SK-N-SH treated with all-trans-retinoic acid at 6 μM for 48 hours (cell line): ENCODE measurements at regions not wholly inside any gene's neighbourhood (a gene's known extent, or its start where the extent isn't known, plus 50 kb on each side); places are given as distances from the start of the nearest gene placed in this dataset.

Experiments used
- ATAC-seq: fragments of 200-7000 bp; cut with Tn5 transposase; 3 replicates; pipeline ENCODE4 v1.9.1; 2020; ENCODE audit warnings: mild to moderate bottlenecking, moderate library complexity
- ARNTL ChIP-seq: fragments of 450-650 bp; formaldehyde crosslinking; IDR thresholded peaks from 2 replicates; pipeline ENCODE4 v1.5.0; 2020; ENCODE audit warnings: low read depth, mild to moderate bottlenecking, moderate library complexity, borderline replicate concordance
- BACH2 ChIP-seq: fragments of 250-450 bp; sonication (Bioruptor Pico); IDR thresholded peaks from 2 replicates; pipeline ENCODE4 v1.9.0; 2021; ENCODE audit warnings: mild to moderate bottlenecking, borderline replicate concordance
- CSDC2 ChIP-seq: fragments of 250-450 bp; sonication (Bioruptor Pico); IDR thresholded peaks from 2 replicates; pipeline ENCODE4 v1.5.0; 2020; ENCODE audit warnings: mild to moderate bottlenecking, moderate library complexity
- GLIS3 ChIP-seq: fragments of 250-450 bp; sonication (Bioruptor Pico); IDR thresholded peaks from 2 replicates; pipeline ENCODE4 v1.5.0; 2020; ENCODE audit warnings: mild to moderate bottlenecking, moderate library complexity
- ISL1 ChIP-seq: fragments of 250-450 bp; sonication (Bioruptor Pico); IDR thresholded peaks from 2 replicates; pipeline ENCODE4 v2.1.2; 2022; ENCODE audit warnings: mild to moderate bottlenecking, moderate library complexity
- OSR1 ChIP-seq: fragments of 250-450 bp; sonication (Bioruptor Pico); IDR thresholded peaks from 2 replicates; pipeline ENCODE4 v1.8.0; 2022; ENCODE audit warnings: moderate library complexity, mild to moderate bottlenecking, inconsistent platforms
- PPARA ChIP-seq: fragments of 250-450 bp; sonication (Bioruptor Pico); IDR thresholded peaks from 2 replicates; pipeline ENCODE4 v1.5.0; 2020; ENCODE audit warnings: mild to moderate bottlenecking, borderline replicate concordance
- RARB ChIP-seq: fragments of 250-450 bp; sonication (Bioruptor Pico); IDR thresholded peaks from 2 replicates; pipeline ENCODE4 v1.8.0; 2021; ENCODE audit warnings: mild to moderate bottlenecking, moderate library complexity
- SNAI2 ChIP-seq: fragments of 250-450 bp; sonication (Bioruptor Pico); IDR thresholded peaks from 2 replicates; pipeline ENCODE4 v1.5.0; 2020; ENCODE audit warnings: mild to moderate bottlenecking, moderate library complexity
- TCF4 ChIP-seq: fragments of 250-450 bp; sonication (Bioruptor Pico); IDR thresholded peaks from 2 replicates; pipeline ENCODE4 v1.8.0; 2021; ENCODE audit warnings: mild to moderate bottlenecking, moderate library complexity, borderline replicate concordance
- TOX ChIP-seq: fragments of 250-450 bp; sonication (Bioruptor Pico); IDR thresholded peaks from 2 replicates; pipeline ENCODE4 v1.8.0; 2021; ENCODE audit warnings: mild to moderate bottlenecking, moderate library complexity, borderline replicate concordance
- ZC3H10 ChIP-seq: fragments of 250-450 bp; sonication (Bioruptor Pico); IDR thresholded peaks from 2 replicates; pipeline ENCODE4 v1.5.1; 2021; ENCODE audit warnings: mild to moderate bottlenecking, moderate library complexity
- ZFP3 ChIP-seq: fragments of 250-450 bp; sonication (Bioruptor Pico); IDR thresholded peaks from 2 replicates; pipeline ENCODE4 v1.5.0; 2020; ENCODE audit warnings: mild to moderate bottlenecking, moderate library complexity
- ZFP30 ChIP-seq: fragments of 450-650 bp; formaldehyde crosslinking; IDR thresholded peaks from 2 replicates; pipeline ENCODE4 v1.5.0; 2022; ENCODE audit warnings: mild to moderate bottlenecking, moderate library complexity
- ZNF565 ChIP-seq: fragments of 450-650 bp; formaldehyde crosslinking; conservative IDR thresholded peaks from 2 replicates; pipeline ENCODE4 v1.5.0; 2020; ENCODE audit warnings: low read depth, mild to moderate bottlenecking, moderate library complexity
- ZNF8 ChIP-seq: fragments of 450-650 bp; formaldehyde crosslinking; IDR thresholded peaks from 2 replicates; pipeline ENCODE4 v1.5.0; 2020; ENCODE audit warnings: mild to moderate bottlenecking, moderate library complexity
- TF ChIP-seq, protein P1 (sequence below): fragments of 250-450 bp; sonication (Bioruptor Pico); IDR thresholded peaks from 2 replicates; pipeline ENCODE4 v1.5.1; 2021; ENCODE audit warnings: mild to moderate bottlenecking, moderate library complexity
- TF ChIP-seq, protein P2 (sequence below): fragments of 250-450 bp; sonication (Bioruptor Pico); IDR thresholded peaks from 2 replicates; pipeline ENCODE4 v1.8.0; 2021; ENCODE audit warnings: low read depth, mild to moderate bottlenecking, moderate library complexity, borderline replicate concordance
- TF ChIP-seq, protein P3 (sequence below): fragments of 250-450 bp; sonication (Bioruptor Pico); IDR thresholded peaks from 2 replicates; pipeline ENCODE4 v1.5.1; 2020; ENCODE audit warnings: low read depth, mild to moderate bottlenecking, moderate library complexity
- TF ChIP-seq, protein P4 (sequence below): fragments of 250-450 bp; sonication (Bioruptor Pico); IDR thresholded peaks from 2 replicates; pipeline ENCODE4 v1.8.0; 2020; ENCODE audit warnings: mild to moderate bottlenecking, moderate library complexity, borderline replicate concordance

DNA sequence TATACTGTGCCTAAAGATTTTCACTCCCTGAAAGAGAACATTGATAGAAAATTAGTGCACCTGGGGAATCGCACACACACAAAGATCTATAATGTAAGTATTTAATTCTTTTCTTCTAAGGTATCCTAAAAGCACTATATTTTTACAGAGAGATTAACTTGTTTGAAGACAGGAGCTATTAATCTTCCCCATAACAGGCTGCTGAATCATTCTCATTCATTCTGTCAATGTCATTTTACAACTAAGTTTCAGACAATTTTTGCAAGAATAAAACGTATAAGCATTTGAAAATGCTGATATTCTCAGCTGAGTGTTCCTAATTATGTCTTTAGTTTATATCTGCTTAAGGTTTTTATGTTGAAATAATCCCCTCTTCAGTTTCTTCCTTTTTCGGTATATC, 776.7 kb downstream of the NXPH1 start:
- TF ChIP-seq SNAI2 (CRISPR knock-in tag) (no peak), GLIS3 (CRISPR knock-in tag) (no peak; the same call in 1 of the 2 replicates), TOX (CRISPR knock-in tag) (no peak), RARB (CRISPR knock-in tag) (no peak), BACH2 (no peak), ISL1 (peak; percentile 65)

DNA sequence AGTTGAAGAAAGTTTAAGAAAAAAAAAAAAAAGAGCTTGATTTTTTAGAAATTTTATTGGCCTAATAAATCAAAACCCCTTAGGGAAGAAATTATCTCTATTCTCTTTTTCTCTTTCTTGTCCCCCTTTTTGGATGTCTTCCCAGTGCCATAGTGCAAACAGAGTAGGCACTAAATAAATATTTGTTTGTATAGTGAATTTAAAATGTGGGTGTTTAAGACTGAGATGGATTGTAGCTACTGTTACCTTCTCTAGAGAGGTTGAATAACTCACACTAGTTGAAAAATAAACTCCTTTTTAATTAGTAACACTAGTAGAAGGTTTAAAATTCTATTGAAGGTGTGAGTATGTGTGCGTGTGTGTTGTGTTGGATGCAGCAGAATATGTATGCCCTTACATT, 783.8 kb downstream of the NXPH1 start:
- ATAC-seq, result no peak

More for the DNA sequence above, 776.7 kb downstream of the NXPH1 start:
- ATAC-seq, result no peak

DNA sequence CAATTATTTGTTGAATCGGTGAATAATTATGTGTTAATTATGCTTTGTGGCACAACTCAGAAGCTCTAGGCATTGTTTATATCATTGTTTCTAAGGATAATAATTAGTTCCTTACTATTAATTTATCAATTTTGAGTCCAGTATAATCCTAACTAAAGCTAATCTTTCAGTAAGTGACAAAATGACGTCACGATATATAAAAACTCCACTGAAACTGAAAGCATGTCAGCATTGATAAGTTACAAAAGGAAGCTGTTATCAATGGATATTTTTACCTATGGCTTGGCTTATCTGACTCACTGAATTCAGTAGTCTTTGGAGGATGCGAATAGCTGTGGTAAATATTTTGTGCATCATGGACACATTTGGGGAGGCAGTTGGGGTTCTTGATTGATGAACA, 793.1 kb downstream of the NXPH1 start:
- ATAC-seq, result no peak
- TF ChIP-seq TCF4 (CRISPR knock-in tag) (no peak), ZNF565 (CRISPR knock-in tag) (no peak), BACH2 (no peak), RARB (CRISPR knock-in tag) (no peak), GLIS3 (CRISPR knock-in tag) (no peak), OSR1 (CRISPR knock-in tag) (no peak), PPARA (CRISPR knock-in tag) (no peak), ZC3H10 (CRISPR knock-in tag) (no peak)
- TF ChIP-seq, protein P1, sequence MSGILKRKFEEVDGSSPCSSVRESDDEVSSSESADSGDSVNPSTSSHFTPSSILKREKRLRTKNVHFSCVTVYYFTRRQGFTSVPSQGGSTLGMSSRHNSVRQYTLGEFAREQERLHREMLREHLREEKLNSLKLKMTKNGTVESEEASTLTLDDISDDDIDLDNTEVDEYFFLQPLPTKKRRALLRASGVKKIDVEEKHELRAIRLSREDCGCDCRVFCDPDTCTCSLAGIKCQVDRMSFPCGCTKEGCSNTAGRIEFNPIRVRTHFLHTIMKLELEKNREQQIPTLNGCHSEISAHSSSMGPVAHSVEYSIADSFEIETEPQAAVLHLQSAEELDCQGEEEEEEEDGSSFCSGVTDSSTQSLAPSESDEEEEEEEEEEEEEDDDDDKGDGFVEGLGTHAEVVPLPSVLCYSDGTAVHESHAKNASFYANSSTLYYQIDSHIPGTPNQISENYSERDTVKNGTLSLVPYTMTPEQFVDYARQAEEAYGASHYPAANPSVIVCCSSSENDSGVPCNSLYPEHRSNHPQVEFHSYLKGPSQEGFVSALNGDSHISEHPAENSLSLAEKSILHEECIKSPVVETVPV, result no peak
- TF ChIP-seq, protein P2, sequence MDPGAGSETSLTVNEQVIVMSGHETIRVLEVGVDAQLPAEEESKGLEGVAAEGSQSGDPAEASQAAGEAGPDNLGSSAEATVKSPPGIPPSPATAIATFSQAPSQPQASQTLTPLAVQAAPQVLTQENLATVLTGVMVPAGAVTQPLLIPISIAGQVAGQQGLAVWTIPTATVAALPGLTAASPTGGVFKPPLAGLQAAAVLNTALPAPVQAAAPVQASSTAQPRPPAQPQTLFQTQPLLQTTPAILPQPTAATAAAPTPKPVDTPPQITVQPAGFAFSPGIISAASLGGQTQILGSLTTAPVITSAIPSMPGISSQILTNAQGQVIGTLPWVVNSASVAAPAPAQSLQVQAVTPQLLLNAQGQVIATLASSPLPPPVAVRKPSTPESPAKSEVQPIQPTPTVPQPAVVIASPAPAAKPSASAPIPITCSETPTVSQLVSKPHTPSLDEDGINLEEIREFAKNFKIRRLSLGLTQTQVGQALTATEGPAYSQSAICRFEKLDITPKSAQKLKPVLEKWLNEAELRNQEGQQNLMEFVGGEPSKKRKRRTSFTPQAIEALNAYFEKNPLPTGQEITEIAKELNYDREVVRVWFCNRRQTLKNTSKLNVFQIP (CRISPR knock-in tag), result no peak
- TF ChIP-seq, protein P3, sequence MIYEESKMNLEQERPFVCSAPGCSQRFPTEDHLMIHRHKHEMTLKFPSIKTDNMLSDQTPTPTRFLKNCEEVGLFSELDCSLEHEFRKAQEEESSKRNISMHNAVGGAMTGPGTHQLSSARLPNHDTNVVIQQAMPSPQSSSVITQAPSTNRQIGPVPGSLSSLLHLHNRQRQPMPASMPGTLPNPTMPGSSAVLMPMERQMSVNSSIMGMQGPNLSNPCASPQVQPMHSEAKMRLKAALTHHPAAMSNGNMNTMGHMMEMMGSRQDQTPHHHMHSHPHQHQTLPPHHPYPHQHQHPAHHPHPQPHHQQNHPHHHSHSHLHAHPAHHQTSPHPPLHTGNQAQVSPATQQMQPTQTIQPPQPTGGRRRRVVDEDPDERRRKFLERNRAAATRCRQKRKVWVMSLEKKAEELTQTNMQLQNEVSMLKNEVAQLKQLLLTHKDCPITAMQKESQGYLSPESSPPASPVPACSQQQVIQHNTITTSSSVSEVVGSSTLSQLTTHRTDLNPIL (CRISPR knock-in tag), result no peak
- TF ChIP-seq, protein P4, sequence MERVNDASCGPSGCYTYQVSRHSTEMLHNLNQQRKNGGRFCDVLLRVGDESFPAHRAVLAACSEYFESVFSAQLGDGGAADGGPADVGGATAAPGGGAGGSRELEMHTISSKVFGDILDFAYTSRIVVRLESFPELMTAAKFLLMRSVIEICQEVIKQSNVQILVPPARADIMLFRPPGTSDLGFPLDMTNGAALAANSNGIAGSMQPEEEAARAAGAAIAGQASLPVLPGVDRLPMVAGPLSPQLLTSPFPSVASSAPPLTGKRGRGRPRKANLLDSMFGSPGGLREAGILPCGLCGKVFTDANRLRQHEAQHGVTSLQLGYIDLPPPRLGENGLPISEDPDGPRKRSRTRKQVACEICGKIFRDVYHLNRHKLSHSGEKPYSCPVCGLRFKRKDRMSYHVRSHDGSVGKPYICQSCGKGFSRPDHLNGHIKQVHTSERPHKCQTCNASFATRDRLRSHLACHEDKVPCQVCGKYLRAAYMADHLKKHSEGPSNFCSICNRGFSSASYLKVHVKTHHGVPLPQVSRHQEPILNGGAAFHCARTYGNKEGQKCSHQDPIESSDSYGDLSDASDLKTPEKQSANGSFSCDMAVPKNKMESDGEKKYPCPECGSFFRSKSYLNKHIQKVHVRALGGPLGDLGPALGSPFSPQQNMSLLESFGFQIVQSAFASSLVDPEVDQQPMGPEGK (CRISPR knock-in tag), result no peak

More for the DNA sequence above, 783.8 kb downstream of the NXPH1 start:
- TF ChIP-seq CSDC2 (CRISPR knock-in tag) (no peak), BACH2 (no peak), ARNTL (CRISPR knock-in tag) (no peak), ZNF8 (CRISPR knock-in tag) (no peak), ZC3H10 (CRISPR knock-in tag) (no peak), ZFP30 (no peak), ISL1 (no peak), SNAI2 (CRISPR knock-in tag) (no peak), OSR1 (CRISPR knock-in tag) (no peak), ZFP3 (CRISPR knock-in tag) (no peak), PPARA (CRISPR knock-in tag) (no peak), GLIS3 (CRISPR knock-in tag) (no peak)
- TF ChIP-seq, protein P3 (CRISPR knock-in tag), result no peak
- TF ChIP-seq, protein P2 (CRISPR knock-in tag), result no peak
- TF ChIP-seq, protein P1, result no peak
- TF ChIP-seq, protein P4 (CRISPR knock-in tag), result no peak
